ENCODE measurements at regions not wholly inside any gene's neighbourhood (a gene's known extent, or its start where the extent isn't known, plus 50 kb on each side); places are given as distances from the start of the nearest gene placed in this dataset.

DNA sequence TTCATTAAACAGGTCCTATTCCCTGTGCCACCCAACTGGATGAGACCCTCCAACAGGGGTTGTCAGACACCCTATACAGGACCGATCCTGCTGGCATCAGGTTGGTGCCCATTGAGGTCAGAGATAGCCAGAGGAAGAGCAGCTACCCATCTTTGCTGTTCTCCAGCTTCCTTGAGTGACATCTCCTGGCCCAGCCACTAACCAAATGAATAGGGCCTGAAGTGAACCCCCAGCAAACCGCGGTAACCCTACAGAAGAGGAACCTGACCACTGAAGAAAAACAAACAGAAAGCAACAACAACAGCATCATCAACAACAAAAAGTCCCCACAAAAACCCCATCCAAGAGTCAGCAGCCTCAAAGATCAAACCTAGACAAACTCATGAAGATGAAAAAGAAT, 133.6 kb upstream of the ARPP21 start:
- no peak for TF ChIP-seq POLR2A (IDR thresholded peaks at IDR 0.05)
- TF ChIP-seq, protein P1, sequence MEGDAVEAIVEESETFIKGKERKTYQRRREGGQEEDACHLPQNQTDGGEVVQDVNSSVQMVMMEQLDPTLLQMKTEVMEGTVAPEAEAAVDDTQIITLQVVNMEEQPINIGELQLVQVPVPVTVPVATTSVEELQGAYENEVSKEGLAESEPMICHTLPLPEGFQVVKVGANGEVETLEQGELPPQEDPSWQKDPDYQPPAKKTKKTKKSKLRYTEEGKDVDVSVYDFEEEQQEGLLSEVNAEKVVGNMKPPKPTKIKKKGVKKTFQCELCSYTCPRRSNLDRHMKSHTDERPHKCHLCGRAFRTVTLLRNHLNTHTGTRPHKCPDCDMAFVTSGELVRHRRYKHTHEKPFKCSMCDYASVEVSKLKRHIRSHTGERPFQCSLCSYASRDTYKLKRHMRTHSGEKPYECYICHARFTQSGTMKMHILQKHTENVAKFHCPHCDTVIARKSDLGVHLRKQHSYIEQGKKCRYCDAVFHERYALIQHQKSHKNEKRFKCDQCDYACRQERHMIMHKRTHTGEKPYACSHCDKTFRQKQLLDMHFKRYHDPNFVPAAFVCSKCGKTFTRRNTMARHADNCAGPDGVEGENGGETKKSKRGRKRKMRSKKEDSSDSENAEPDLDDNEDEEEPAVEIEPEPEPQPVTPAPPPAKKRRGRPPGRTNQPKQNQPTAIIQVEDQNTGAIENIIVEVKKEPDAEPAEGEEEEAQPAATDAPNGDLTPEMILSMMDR (IDR thresholded peaks at IDR 0.05), result no peak

Measured in Peyer's patch (tissue), 4 donors.